Activated CD4-positive, alpha-beta T cell treated with anti-CD3 and anti-CD28 coated beads, Interleukin-2, amount 50 U/mL, for 48 hours (primary cell): ENCODE measurements at regions not wholly inside any gene's neighbourhood (a gene's known extent, or its start where the extent isn't known, plus 50 kb on each side); places are given as distances from the start of the nearest gene placed in this dataset.
"Not testable (repeated sequence)": the region's sequence is repeated elsewhere in the genome, so short reads cannot be mapped to it uniquely, and the experiment has no call there.

Experiments
- DNase-seq, 2 experiments: peaks; one replicate each; pipeline ENCODE4 v3.0.0-alpha.2; 2020

GRCh38 chr3:34066999-34067398 lies 268.6 kb downstream of the PDCD6IP start:
- no peak for DNase-seq

DNA sequence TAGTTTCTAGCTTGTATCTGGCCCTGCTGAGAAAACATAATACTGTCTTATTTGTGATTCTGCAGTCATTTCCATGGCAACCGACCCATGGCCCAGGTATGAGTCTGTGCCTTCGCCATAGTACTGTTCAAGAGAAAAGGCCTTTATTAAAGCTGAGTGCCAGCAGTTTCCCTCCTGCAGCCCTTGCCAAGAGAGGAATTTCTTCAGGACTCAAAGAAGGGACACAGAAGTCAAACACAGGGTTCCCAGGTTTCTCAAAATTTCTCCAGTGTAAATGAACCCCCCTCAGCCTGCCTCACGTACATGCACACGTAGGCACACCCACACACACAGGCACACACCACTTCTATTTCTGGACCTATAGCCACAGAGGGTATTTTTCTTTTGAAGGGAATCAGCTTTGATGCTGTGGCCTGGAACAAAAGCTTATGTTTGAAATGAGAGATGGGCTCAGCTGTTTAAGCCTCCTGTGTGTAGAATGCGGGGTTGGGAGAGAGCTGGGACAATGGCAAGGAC lies 269.2 kb downstream of the PDCD6IP start:
- DNase-seq = no peak

DNA sequence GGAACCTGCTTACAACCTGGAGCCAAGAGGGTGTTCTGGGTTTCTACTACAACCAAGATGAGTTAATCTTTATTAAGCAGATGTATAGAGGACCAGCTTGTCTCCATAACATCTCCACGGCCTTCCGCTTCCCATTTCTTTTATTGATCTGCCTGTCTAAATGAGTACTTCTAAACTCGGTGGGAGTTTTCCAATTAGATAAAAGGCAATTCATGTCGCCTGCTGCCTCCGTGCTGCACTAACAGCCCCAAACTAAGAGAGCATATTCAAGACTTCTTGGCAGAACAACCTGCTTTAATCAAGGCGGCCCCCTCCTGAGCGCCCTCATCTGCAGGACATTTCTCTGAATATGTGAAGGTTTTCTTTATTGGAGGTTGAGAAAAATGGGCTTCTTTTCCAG lies 270.1 kb downstream of the PDCD6IP start:
- no peak for DNase-seq

- no peak for DNase-seq
Measured at GRCh38 chr3:34070831-34071585, 272.6 kb downstream of the PDCD6IP start.

- DNase-seq = no peak
Measured at GRCh38 chr3:34072297-34072696, 273.9 kb downstream of the PDCD6IP start.

DNA sequence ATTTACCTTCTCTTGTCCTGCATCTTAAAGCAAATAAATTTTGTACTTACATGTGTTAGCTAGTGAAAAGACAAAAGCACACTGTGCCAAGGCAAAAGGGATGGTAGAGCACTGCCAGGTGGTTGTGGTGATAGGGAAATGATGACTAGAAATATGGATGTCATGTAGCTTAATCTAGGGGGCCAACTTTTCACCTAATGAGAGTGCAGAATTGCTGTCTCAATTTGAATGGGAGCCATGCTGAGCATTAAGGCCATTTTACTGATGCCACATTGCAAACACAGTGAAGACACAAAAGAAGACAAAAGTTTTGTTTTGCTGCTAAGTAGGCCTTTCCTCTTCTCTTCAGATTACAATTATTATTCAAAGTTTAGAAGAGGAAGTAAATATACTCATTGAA lies 274.7 kb downstream of the PDCD6IP start:
- no peak for DNase-seq

GRCh38 chr3:34073961-34074360 lies 275.5 kb downstream of the PDCD6IP start:
- no peak for DNase-seq

DNA sequence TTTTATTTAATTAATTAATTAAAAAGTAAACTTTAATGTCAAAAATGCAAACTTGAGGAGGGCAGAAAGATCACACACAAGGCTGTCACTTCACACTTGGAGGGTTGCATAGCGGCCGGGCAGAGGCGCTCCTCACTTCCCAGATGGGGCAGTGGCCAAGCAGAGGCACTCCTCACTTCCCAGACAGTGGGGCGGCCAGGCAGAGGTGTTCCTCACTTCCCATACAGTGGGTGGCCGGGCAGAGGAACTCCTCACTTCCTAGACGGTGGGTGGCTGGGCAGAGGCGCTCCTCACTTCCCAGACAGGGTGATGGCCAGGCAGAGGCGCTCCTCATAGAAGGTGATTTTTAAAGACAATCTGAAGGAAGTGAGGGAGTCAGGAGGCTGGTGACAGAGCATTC lies 277.5 kb downstream of the PDCD6IP start:
- no peak for DNase-seq

DNA sequence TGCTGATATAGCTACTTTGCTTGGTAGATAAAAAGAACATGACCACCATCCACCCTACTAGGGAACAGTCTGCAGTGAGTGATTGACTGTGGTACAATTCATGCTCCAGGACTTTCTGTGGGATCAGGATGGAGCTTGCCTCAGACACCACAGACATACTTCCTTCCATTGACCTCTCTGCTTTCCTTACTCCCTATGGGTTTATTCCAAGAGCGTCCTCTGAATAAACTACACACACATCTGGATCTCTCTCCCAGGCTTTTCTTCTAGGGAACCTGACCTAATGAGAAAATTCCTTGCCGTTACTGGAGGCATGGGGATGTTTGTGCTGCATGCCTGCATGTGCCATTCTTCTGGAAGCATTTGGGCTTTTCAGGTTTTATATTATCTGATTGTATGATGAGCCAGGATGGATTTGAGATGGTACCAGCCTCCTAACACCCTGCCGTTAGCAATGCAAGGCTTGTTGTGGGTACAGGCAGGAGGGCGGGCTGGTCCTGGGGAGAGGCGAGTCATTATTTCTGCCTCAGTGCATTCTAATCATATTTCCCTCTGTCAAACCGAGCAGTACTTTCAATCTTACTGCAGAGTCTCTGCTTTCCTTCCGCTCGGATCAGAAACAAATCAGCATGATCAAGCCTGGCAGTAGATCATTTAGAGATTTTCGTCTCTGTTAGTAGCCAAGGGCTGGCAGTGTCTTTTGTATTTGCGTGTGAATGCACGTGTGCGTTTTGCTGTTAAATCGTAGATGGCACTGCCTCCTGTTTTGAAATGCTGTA lies 279.2 kb downstream of the PDCD6IP start:
- DNase-seq = no peak

DNA sequence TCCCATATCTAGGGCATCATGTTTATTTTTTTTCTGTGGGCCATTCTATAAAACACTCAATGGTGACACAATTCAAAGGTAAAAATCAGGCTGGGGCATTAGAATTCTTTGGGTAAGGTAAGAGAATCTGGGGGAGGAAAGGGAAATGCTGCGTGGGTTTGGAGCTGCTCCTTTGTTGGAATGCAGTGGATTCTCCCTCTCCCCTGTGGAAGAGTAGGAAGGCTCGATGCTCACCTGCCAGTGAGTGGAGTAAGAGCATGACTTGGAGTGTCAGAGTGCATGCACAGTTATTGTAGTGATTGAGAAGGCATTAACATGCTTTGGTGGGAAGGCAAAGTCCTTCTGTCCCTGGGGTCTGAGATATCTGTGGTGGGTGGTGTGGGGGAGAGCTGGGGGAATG lies 280.0 kb downstream of the PDCD6IP start:
- DNase-seq = no peak

DNA sequence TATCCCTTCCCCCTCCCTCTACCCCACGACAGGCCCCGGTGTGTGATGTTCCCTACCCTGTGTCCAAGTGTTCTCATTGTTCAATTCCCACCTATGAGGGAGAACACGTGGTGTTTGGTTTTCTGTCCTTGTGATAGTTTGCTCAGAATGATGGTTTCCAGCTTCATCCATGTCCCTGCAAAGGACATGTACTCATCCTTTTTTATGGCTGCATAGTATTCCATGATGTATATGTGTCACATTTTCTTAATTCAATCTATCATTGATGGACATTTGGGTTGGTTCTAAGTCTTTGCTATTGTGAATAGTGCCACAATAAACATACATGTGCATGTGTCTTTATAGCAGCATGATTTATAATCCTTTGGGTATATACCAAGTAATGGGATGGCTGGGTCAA lies 281.4 kb downstream of the PDCD6IP start:
- DNase-seq = not testable (repeated sequence)

DNA sequence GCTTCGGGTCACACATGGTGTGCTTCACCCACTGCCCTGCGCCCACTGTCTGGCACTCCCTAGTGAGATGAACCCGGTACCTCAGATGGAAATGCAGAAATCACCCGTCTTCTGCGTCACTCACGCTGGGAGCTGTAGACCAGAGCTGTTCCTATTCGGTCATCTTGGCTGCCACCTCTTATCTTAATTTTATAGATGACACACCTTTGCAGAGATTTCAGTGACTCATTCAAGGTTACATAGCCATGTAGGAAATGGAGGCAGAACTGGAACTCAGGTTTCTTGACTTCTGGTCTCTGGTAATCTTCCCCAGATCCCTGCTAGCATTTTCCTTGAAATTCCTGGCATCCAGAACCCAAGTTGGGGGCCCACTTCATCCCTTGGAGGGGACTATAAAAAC lies 291.9 kb downstream of the PDCD6IP start:
- DNase-seq = not testable (repeated sequence)

GRCh38 chr3:34090876-34091275 lies 292.4 kb downstream of the PDCD6IP start:
- DNase-seq = no peak

DNA sequence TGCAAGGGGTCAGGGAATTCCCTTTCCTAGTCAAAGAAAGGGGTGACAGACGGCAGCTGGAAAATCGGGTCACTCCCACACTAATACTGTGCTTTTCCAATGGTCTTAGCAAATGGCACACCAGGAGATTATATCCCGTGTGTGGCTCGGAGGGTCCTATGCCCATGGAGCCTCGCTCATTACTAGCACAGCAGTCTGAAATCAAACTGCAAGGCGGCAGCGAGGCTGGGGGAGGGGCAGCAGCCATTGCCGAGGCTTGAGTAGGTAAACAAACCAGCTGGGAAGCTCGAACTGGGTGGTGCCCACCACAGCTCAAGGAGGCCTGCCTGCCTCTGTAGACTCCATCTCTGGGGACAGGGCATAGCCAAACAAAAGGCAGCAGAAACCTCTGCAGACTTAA lies 295.9 kb downstream of the PDCD6IP start:
- not testable (repeated sequence) for DNase-seq

DNA sequence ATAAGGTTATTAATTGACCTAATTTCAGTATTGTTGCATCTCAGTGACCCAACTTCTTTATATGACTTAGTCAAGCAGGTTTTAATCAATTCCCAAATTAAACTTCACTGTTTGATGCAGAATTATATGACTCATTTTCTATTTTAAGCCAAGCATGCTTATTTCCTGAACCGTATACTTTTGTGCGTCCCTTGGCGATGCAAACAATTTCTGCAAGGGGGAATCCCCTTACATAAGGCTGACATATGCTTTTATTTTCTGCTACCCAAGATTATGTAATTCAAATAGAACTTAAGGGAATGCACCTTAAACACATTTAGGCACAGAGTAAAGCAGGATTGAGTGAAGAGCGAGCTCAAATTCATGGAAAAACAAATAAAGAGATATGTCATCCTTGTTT lies 303.9 kb downstream of the PDCD6IP start:
- no peak for DNase-seq

GRCh38 chr3:34106379-34106778 lies 307.9 kb downstream of the PDCD6IP start:
- no peak for DNase-seq

DNA sequence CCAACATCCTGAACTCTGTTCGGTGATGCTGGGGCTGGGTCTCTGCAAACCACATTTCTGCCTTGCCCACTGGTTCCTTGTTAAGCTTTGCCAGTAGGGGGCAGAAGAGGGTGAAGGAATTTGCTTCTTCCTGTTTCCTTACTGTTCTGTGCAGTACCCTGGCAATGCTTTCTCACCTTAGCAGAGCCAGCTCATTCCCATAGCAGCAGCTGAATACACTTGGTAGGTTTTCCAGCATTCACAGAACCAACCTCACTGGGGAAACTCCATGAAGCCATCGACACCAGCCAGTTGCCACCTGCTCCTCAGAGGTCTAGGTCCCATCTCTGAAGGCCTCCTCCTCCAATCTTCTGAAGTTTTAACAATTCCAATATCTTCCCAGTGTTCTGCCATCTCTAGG lies 308.4 kb downstream of the PDCD6IP start:
- peak in 1 of 2 experiments; percentile 9 for DNase-seq

DNA sequence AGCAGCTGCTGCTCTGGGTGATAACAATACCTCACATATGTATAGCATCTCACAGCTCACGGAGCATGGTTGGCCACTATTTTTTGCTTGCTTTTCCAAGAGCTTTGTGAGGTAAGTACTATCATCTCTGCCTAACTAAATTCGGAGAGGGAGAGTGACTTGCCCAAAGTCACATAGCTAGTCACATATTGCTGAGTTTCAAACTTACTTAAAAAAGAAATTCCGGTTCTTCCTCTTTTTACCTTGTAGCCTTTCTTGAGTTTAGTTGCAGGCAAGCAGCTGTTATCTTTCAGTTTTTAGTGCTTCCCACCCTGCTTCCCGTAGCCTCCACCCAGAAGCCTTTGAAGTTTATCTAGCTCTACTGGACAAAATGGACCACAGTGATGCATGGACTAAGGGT lies 309.2 kb downstream of the PDCD6IP start:
- DNase-seq = no peak

GRCh38 chr3:34109021-34109420 lies 310.6 kb downstream of the PDCD6IP start:
- no peak for DNase-seq

GRCh38 chr3:34109846-34110245 lies 311.4 kb downstream of the PDCD6IP start:
- DNase-seq = no peak

DNA sequence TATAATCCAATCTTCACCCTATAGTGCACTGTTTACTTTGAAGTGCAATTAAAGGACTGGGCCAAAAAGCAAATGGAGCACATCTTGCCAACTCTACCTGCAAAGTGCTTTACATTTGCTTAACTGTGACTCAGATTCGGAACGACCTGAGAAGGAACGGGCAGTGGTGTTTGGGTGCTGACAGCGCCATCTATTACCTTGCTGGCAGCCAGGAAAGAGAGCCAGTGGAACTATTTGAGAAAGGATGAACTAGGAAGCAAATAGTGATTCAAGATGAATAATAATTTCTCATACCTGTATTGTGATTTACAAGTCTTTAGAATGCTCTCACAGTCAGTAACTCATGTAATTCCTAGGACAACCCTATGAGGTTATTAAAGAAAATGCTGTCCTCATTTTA lies 312.9 kb downstream of the PDCD6IP start:
- DNase-seq = no peak

DNA sequence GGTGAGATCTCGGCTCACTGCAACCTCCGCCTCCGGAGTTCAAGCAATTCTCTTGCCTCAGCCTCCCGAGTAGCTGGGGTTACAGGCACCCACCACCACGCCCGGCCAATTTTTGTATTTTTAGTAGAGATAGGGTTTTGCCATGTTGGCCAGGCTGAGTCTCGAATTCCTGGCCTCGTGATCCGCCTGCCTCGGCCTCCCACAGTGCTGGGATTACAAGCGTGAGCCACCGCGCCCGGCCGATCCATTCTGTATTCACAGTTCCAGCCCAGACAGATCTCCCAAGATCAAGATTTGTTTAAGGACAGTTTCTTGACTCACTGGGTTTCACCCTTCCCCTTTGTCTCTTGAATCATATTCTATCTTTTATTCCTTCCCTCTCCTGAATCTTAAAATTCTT lies 313.8 kb downstream of the PDCD6IP start:
- not testable (repeated sequence) for DNase-seq

DNA sequence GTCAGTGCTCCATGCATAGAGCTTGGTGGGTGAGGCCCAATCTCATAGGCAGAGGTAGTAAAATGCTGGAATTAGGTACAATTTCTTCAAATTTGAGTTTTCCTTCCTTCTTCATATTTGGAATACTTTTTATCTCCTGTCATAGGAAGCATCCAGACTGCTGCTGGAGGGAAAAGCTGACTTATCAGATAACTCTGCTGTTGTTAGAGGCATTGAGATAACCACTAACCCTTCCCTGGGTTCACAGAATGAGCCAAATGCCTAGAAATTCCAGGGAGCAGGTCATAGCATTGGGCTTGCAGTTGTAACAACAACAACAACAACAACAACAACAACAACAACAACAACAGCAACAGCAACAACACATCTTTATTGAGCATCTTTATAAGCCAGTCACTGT lies 332.7 kb downstream of the PDCD6IP start:
- DNase-seq = no peak

DNA sequence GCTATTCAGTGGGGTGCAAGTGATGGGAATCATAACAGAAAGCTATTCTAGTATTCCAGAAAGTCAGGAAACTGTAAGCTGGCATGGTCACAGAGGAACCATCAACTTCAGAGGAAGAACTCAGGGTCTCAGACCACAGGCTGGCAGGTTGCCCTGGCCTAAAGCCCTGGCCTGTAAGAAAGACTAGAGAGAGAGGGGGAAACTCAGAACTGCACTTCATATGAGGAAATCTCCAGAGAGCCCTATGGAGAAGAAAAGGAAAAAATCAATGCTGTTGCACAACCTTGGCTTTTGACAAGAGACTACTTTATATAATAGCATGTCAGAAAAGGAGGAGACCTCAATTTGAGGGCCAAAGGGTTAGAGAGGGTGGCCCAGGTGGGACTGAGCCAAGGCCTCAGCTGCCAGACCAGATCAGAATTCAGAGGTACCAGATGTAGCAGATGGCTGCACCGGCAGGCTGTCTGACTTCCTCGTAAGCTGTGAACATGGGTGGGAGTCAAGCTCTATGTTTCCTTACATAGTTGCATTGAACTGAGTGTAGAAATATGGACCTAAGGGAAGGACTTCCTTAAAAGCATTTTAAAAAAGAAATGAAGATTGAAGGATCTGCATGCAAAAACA lies 333.8 kb downstream of the PDCD6IP start:
- DNase-seq = no peak
